HG03280 (cell line): ENCODE measurements at regions not wholly inside any gene's neighbourhood (a gene's known extent, or its start where the extent isn't known, plus 50 kb on each side); places are given as distances from the start of the nearest gene placed in this dataset.
"Not testable (repeated sequence)": the region's sequence is repeated elsewhere in the genome, so short reads cannot be mapped to it uniquely, and the experiment has no call there.

Experiments
- ATAC-seq: cut with Tn5 transposase; IDR thresholded peaks from one replicate; pipeline ENCODE4 v1.9.1; 2021; ENCODE audit warnings: mild to moderate bottlenecking, moderate library complexity; ENCODE audit not compliant: unreplicated experiment

GRCh38 chr6:26232306-26232939 lies 132.6 kb upstream of the BTN3A2 start:
- no peak for ATAC-seq

GRCh38 chr6:26232940-26233648 lies 131.9 kb upstream of the BTN3A2 start:
- ATAC-seq, result no peak

- ATAC-seq, result peak; percentile 42
Observed at GRCh38 chr6:26233649-26234420, 131.2 kb upstream of the BTN3A2 start.

GRCh38 chr6:26234421-26235301 lies 130.3 kb upstream of the BTN3A2 start:
- peak; percentile 53 for ATAC-seq

- no peak for ATAC-seq
Observed at GRCh38 chr6:26235302-26235670, 129.7 kb upstream of the BTN3A2 start.

- ATAC-seq, result not testable (repeated sequence)
Observed at GRCh38 chr6:26239415-26239814, 125.6 kb upstream of the BTN3A2 start.

GRCh38 chr6:26240157-26241032 lies 124.6 kb upstream of the BTN3A2 start:
- ATAC-seq, result peak; percentile 65

- peak; percentile 9 for ATAC-seq
Observed at GRCh38 chr6:26241033-26241895, 123.7 kb upstream of the BTN3A2 start.

- no peak for ATAC-seq
Observed at GRCh38 chr6:26243132-26243531, 121.9 kb upstream of the BTN3A2 start.

- ATAC-seq, result no peak
Observed at GRCh38 chr6:26243752-26244151, 121.2 kb upstream of the BTN3A2 start.

GRCh38 chr6:26246058-26246457 lies 118.9 kb upstream of the BTN3A2 start:
- no peak for ATAC-seq

- ATAC-seq, result no peak
Observed at GRCh38 chr6:26246553-26246952, 118.4 kb upstream of the BTN3A2 start.

- ATAC-seq, result peak; percentile 17
Observed at GRCh38 chr6:26249707-26249956, 115.4 kb upstream of the BTN3A2 start.

- ATAC-seq, result peak; percentile 49
Observed at GRCh38 chr6:26249957-26250697, 114.9 kb upstream of the BTN3A2 start.

- no peak for ATAC-seq
Observed at GRCh38 chr6:26250698-26251044, 114.3 kb upstream of the BTN3A2 start.

GRCh38 chr6:26251354-26252076 lies 113.5 kb upstream of the BTN3A2 start:
- ATAC-seq, result peak; percentile 57

GRCh38 chr6:26252077-26252472 lies 112.9 kb upstream of the BTN3A2 start:
- no peak for ATAC-seq

- no peak for ATAC-seq
Observed at GRCh38 chr6:26254724-26255123, 110.3 kb upstream of the BTN3A2 start.
